ENCODE measurements at regions not wholly inside any gene's neighbourhood (a gene's known extent, or its start where the extent isn't known, plus 50 kb on each side); places are given as distances from the start of the nearest gene placed in this dataset.
A peak's percentile ranks its signal among the peaks of the same experiment; 100 is the strongest.

- H4K20me1 ChIP-seq (ENCODE audit: insufficient read depth) = no peaks in the 10 kb centered on the region
- H3K79me2 ChIP-seq (replicated peaks; ENCODE audit: insufficient read depth, low read length) = no peaks in the 10 kb centered on the region
- peak overlapping the region; percentile 36 for H3K4me2 ChIP-seq (ENCODE audit: low read length)
- no peaks in the 10 kb centered on the region for H3K36me3 ChIP-seq (ENCODE audit: insufficient read depth, low read length)
- H3K4me3 ChIP-seq (ENCODE audit: low read length) = peak overlapping the region; percentile 0
- no peak overlapping the region for H2AFZ ChIP-seq (ENCODE audit: low read depth, low read length)
- H3K9me2 ChIP-seq (ENCODE audit: insufficient read depth, low read length) = no peaks in the 10 kb centered on the region
- no peaks in the 10 kb centered on the region for H3K9me3 ChIP-seq (ENCODE audit: low read length)
- H3K9ac ChIP-seq (ENCODE audit: low read length) = no peak overlapping the region
- no peaks in the 10 kb centered on the region for H3K27me3 ChIP-seq (ENCODE audit: insufficient read depth, low read depth, low read length)
- H3K27ac ChIP-seq (ENCODE audit: low read length) = peak overlapping the region; percentile 32
- H3F3A ChIP-seq (ENCODE audit: insufficient read depth, low read length, poor library complexity, severe bottlenecking) = no peaks in the 10 kb centered on the region
- TF ChIP-seq CTCF (IDR thresholded peaks at IDR 0.05; ENCODE audit: poor library complexity, severe bottlenecking) (no peak), REST (IDR thresholded peaks at IDR 0.05; ENCODE audit: borderline replicate concordance) (no peak), EZH2 (IDR thresholded peaks at IDR 0.05; ENCODE audit: borderline replicate concordance, insufficient read depth, low read length, poor library complexity, severe bottlenecking) (no peak), TAF1 (IDR thresholded peaks at IDR 0.05; ENCODE audit: low read depth) (no peak), MXI1 (conservative IDR thresholded peaks at IDR 0.05; ENCODE audit: poor library complexity, severe bottlenecking) (no peak), POLR2AphosphoS5 (IDR thresholded peaks at IDR 0.05) (peak; percentile 66), SMC3 (conservative IDR thresholded peaks at IDR 0.05; ENCODE audit: poor library complexity) (no peak), EP300 (conservative IDR thresholded peaks at IDR 0.05; ENCODE audit: poor library complexity, severe bottlenecking) (peak; percentile 85), RAD21 (conservative IDR thresholded peaks at IDR 0.05) (no peak)
Measured at GRCh38 chr10:128959746-128960145, 507.3 kb upstream of the MGMT start.

GRCh38 chr10:128960517-128960916 lies 506.5 kb upstream of the MGMT start:
- Histone ChIP-seq H3F3A (ENCODE audit: insufficient read depth, low read length, poor library complexity, severe bottlenecking) (no peaks in the 10 kb centered on the region), H4K20me1 (ENCODE audit: insufficient read depth) (no peaks in the 10 kb centered on the region), H3K4me2 (ENCODE audit: low read length) (no peak overlapping the region), H2AFZ (ENCODE audit: low read depth, low read length) (no peak overlapping the region), H3K79me2 (replicated peaks; ENCODE audit: insufficient read depth, low read length) (no peaks in the 10 kb centered on the region), H3K9ac (ENCODE audit: low read length) (no peak overlapping the region), H3K36me3 (ENCODE audit: insufficient read depth, low read length) (no peaks in the 10 kb centered on the region), H3K9me3 (ENCODE audit: low read length) (no peaks in the 10 kb centered on the region), H3K4me3 (ENCODE audit: low read length) (peak overlapping the region; percentile 0), H3K9me2 (ENCODE audit: insufficient read depth, low read length) (no peaks in the 10 kb centered on the region), H3K27me3 (ENCODE audit: insufficient read depth, low read depth, low read length) (no peaks in the 10 kb centered on the region), H3K27ac (ENCODE audit: low read length) (peak overlapping the region; percentile 32)
- no peak for TF ChIP-seq SMC3 (conservative IDR thresholded peaks at IDR 0.05; ENCODE audit: poor library complexity)
- no peak for TF ChIP-seq MXI1 (conservative IDR thresholded peaks at IDR 0.05; ENCODE audit: poor library complexity, severe bottlenecking)
- TF ChIP-seq EP300 (conservative IDR thresholded peaks at IDR 0.05; ENCODE audit: poor library complexity, severe bottlenecking) = no peak
- TF ChIP-seq RAD21 (conservative IDR thresholded peaks at IDR 0.05) = no peak
- TF ChIP-seq POLR2AphosphoS5 (IDR thresholded peaks at IDR 0.05) = no peak
- TF ChIP-seq CTCF (IDR thresholded peaks at IDR 0.05; ENCODE audit: poor library complexity, severe bottlenecking) = no peak
- TF ChIP-seq REST (IDR thresholded peaks at IDR 0.05; ENCODE audit: borderline replicate concordance) = no peak
